ENCODE measurements at regions not wholly inside any gene's neighbourhood (a gene's known extent, or its start where the extent isn't known, plus 50 kb on each side); places are given as distances from the start of the nearest gene placed in this dataset.

- Histone ChIP-seq H3K4me3 (ENCODE audit: severe bottlenecking) (no peak overlapping the region), H3K27ac (ENCODE audit: poor library complexity, severe bottlenecking) (no peak overlapping the region), H3K9me3 (ENCODE audit: severe bottlenecking) (peaks cover 1% of the 10 kb centered on the region), H3K27me3 (ENCODE audit: insufficient read depth, poor library complexity, severe bottlenecking) (no peaks in the 10 kb centered on the region), H3K4me1 (ENCODE audit: insufficient read depth, poor library complexity, severe bottlenecking) (no peaks in the 10 kb centered on the region), H3K36me3 (ENCODE audit: low read depth) (no peaks in the 10 kb centered on the region)
- ATAC-seq (ENCODE audit: low read depth) (no peak), DNase-seq (ENCODE audit: low spot score) (no peak)
- TF ChIP-seq CTCF (IDR thresholded peaks at IDR 0.05; ENCODE audit: poor library complexity, severe bottlenecking) = no peak
Observed at GRCh38 chr1:58266242-58266641, 280.3 kb downstream of the OMA1 start.

- Histone ChIP-seq H3K4me3 (ENCODE audit: severe bottlenecking) (no peak overlapping the region), H3K27me3 (ENCODE audit: insufficient read depth, poor library complexity, severe bottlenecking) (no peaks in the 10 kb centered on the region), H3K36me3 (ENCODE audit: low read depth) (no peaks in the 10 kb centered on the region), H3K27ac (ENCODE audit: poor library complexity, severe bottlenecking) (no peak overlapping the region), H3K9me3 (ENCODE audit: severe bottlenecking) (peaks cover 1% of the 10 kb centered on the region), H3K4me1 (ENCODE audit: insufficient read depth, poor library complexity, severe bottlenecking) (no peaks in the 10 kb centered on the region)
- ATAC-seq (ENCODE audit: low read depth) (no peak), DNase-seq (ENCODE audit: low spot score) (no peak)
- no peak for TF ChIP-seq CTCF (IDR thresholded peaks at IDR 0.05; ENCODE audit: poor library complexity, severe bottlenecking)
Observed at GRCh38 chr1:58264462-58264861, 282.1 kb downstream of the OMA1 start.

GRCh38 chr1:58262702-58263101, 283.8 kb downstream of the OMA1 start:
- H3K4me1 ChIP-seq (ENCODE audit: insufficient read depth, poor library complexity, severe bottlenecking) = no peaks in the 10 kb centered on the region
- H3K27ac ChIP-seq (ENCODE audit: poor library complexity, severe bottlenecking) = no peak overlapping the region
- no peak overlapping the region for H3K4me3 ChIP-seq (ENCODE audit: severe bottlenecking)
- H3K36me3 ChIP-seq (ENCODE audit: low read depth) = no peaks in the 10 kb centered on the region
- no peaks in the 10 kb centered on the region for H3K9me3 ChIP-seq (ENCODE audit: severe bottlenecking)
- no peaks in the 10 kb centered on the region for H3K27me3 ChIP-seq (ENCODE audit: insufficient read depth, poor library complexity, severe bottlenecking)
- DNase-seq (ENCODE audit: low spot score) = no peak
- no peak for ATAC-seq (ENCODE audit: low read depth)
- TF ChIP-seq CTCF (IDR thresholded peaks at IDR 0.05; ENCODE audit: poor library complexity, severe bottlenecking) = no peak

GRCh38 chr1:58258082-58258481, 288.4 kb downstream of the OMA1 start:
- Histone ChIP-seq H3K9me3 (ENCODE audit: severe bottlenecking) (no peaks in the 10 kb centered on the region), H3K4me1 (ENCODE audit: insufficient read depth, poor library complexity, severe bottlenecking) (no peaks in the 10 kb centered on the region), H3K36me3 (ENCODE audit: low read depth) (no peaks in the 10 kb centered on the region), H3K27ac (ENCODE audit: poor library complexity, severe bottlenecking) (no peak overlapping the region), H3K4me3 (ENCODE audit: severe bottlenecking) (no peak overlapping the region), H3K27me3 (ENCODE audit: insufficient read depth, poor library complexity, severe bottlenecking) (no peaks in the 10 kb centered on the region)
- no peak for ATAC-seq (ENCODE audit: low read depth)
- DNase-seq (ENCODE audit: low spot score) = no peak
- TF ChIP-seq CTCF (IDR thresholded peaks at IDR 0.05; ENCODE audit: poor library complexity, severe bottlenecking) = no peak

- Histone ChIP-seq H3K9me3 (ENCODE audit: severe bottlenecking) (no peaks in the 10 kb centered on the region), H3K27me3 (ENCODE audit: insufficient read depth, poor library complexity, severe bottlenecking) (no peaks in the 10 kb centered on the region), H3K4me3 (ENCODE audit: severe bottlenecking) (no peak overlapping the region), H3K27ac (ENCODE audit: poor library complexity, severe bottlenecking) (no peak overlapping the region), H3K36me3 (ENCODE audit: low read depth) (no peaks in the 10 kb centered on the region), H3K4me1 (ENCODE audit: insufficient read depth, poor library complexity, severe bottlenecking) (no peaks in the 10 kb centered on the region)
- TF ChIP-seq CTCF (IDR thresholded peaks at IDR 0.05; ENCODE audit: poor library complexity, severe bottlenecking) = no peak
- ATAC-seq (ENCODE audit: low read depth) (no peak), DNase-seq (ENCODE audit: low spot score) (no peak)
Observed at GRCh38 chr1:58257003-58257402, 289.5 kb downstream of the OMA1 start.
